ENCODE measurements at regions not wholly inside any gene's neighbourhood (a gene's known extent, or its start where the extent isn't known, plus 50 kb on each side); places are given as distances from the start of the nearest gene placed in this dataset.
A peak's percentile ranks its signal among the peaks of the same experiment; 100 is the strongest.
"Not testable (repeated sequence)": the region's sequence is repeated elsewhere in the genome, so short reads cannot be mapped to it uniquely, and the experiment has no call there.

DNA sequence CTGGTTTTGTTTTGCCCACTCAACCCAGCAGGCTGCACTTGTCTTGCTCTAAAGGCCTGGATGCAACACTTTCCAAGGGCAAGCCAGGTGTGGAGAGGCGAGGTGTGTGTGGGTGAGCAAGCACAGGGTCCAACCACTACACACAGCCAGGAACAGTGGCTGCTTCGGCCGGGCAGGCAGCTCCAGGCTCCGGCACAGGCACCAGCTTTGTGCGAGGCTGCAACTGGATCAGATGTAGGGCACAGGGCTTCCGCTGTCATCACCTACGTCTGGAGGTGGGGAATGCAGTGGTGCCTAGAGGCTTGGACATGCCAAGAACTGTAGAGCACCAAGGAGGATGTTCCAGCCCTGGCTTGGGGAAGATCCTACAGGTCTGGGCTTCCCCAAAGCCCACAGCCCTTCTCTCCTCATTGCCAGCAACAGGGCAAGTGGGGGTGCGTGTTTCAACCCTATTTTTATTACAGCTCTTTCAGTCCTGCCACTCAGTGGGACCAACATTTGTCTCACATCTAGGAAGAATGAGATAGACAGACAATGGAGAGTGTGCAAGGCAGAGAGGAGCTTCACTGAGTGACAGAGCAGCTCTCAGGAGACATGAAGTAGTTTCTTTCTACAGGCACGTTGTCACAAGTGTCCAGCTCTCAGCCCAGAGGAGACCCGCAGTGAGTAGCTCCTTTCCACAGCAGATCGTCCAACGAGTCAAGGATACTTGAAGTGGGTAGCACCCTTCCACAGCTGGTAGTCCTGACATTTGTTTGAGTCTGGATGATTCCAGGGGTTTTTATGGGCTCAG, 622.2 kb downstream of the CDH9 start:
- DNase-seq = no peak

DNA sequence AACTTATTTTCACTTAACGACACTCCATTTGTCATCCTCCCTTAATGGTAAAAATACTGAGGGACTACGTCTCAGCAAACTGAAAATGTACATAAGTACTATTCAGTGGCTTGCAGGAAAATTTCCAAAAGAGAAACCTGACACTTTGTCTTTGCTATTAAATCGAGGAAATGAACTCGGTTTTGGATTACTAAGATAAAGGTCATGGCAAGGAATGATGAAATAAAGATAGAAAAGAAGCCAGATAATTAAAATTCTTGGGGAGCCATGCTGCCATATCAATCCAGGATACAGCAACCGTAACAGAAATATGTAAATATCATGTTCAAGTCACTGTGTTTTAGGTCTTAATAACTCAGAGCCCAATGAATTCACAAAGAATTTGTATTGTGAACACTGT, 647.8 kb downstream of the CDH9 start:
- no peak for DNase-seq

DNA sequence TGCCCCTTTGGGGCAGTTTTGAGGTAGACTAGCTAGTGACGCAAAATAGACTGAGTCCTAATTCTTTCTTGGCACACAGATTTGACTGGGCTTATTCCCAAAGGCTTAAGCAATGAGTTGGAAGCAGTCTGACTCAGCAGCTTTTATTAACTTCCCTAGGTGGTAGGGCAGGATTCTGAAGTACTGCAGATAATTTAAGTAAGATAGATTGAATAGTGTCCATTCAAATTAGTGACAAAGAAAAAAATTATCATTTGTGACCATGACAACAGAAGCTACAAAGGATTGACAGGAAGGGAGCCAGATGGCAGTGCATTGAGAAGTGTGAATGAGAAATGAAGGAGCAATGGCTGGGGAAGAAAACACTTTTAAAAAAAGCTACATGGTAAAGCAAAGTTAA, 649.4 kb downstream of the CDH9 start:
- DNase-seq = no peak

DNA sequence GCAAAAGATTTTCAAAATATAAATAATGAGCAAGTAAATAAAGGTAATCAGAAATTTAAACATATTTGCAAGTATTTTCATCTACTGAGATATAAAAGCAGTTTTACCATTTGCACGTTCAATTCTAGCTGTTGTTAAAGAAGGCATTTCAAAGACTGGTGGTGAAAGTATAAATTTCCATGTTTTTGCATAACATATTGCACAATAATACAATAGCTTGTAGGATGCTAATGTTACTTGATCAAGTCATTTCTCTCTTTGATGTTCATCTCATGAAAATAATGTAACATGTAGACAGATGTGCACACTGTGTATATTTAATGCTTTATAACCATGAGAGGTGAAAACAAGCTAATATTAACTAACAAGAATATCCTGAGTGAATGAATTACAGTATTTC, 651.9 kb downstream of the CDH9 start:
- DNase-seq = no peak

DNA sequence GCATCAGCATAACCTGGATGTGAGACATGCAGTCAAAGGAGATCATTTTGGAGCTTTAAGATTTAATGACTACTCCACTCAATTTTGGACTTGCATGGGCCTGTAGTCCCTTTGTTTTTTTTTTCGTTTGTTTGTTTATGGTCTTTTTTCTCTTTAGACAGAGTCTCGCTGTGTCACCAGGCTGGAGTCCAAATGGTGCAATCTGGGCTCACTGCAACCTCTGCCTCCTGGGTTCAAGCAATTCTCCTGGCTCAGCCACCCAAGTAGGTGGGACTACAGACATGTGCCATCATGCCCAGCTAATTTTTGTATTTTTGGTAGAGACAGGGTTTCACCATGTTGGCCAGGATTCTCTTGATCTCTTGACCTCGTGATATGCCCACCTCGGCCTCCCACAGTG, 673.8 kb downstream of the CDH9 start:
- not testable (repeated sequence) for DNase-seq

DNA sequence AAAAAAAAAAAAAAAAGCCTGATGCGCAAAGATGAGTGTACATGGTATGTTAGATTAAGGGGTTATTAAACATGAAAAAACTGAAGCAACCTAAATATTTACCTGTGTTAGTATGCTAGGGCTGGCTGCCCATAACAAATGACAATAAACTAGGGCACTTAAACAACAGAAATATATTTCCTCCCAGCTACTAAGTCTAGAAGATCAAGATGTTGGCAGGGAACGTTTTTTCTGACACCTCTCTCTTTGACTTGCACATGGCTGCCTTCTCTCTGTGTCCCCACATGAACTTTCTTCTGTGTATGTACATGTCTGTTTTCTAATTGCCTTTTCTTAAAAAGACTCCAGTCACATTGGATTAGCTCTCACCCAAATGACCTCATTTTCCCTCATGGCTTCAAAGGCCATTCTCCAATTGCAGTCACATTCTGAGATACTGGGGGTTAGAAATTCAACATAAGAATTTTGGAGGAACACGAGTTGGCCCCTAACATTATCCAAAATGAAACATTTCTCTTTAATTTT, 694.5 kb downstream of the CDH9 start:
- DNase-seq = no peak

DNA sequence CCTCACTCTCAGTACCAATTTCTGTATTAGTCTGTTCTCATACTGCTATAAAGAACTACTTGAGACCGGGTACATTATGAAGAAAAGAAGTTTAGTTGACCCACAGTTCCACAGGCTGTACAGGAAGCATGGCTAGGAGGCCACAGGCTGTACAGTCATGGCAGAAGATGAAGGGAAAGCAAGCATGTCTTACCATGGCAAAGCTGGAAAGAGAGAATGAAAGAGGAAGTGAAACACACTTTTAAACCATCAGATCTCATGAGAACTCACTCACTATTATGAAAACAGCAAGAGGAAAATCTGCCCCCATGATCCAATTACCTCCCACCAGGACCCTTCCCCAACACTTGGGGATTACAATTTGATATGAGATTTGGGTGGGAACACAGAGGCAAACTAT, 698.8 kb downstream of the CDH9 start:
- DNase-seq = no peak

DNA sequence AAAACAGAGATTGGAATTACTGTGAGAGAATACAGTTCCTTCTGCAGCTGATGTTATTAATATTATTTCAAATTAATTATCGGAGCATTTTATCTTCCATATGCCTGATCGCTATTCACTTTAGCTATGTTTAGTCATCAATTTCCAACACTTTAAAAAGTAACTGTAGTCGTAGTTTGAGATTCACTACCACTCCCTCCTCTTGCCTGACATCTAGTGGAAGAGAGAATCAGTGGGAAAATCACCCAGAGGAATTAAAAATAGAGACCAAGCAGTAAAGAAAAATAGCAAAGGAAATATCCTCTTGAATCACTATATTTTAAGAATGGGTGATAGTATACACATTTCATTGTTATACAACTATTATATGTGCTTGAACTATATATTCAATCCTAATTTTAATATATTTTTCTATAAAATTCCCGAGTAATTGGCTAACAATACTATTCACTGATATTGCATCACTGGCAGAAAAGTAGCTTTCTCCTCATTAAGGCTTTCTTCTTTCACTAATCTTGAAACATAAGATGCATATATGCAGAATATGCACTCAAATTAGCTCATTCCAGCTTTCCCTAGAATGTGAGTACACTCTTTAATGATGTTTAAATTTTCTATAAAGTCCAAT, 708.7 kb downstream of the CDH9 start:
- DNase-seq = peak; percentile 0 to 35 (median 5)

DNA sequence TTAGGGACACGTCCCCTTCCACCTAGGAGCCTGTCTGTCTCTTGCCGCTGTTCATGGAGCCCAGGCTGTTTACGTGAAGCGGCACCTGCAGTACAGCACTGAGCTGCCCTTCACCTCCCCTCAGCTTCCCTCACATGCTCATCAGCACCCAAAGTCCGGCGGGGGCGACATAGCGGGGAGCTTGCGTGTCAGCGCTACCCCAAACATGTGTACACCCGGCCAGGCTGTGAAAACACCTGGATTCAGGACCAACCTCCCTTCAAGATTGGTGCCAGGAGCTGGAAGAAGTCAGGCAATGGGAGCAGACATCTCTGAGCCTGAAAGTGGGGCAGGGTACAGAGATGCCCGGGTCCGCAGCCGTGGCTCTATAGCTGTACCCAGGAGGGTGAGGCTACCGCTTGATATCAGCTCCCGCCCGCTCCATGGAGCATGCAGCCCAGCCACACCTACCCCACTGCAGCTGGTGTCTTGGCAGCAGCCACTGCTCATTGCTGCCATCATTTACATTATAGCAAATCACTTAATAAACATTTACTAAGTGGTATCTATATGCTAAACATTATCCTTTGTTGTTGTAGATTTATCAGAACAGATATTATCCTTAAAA, 712.1 kb downstream of the CDH9 start:
- no peak for DNase-seq

DNA sequence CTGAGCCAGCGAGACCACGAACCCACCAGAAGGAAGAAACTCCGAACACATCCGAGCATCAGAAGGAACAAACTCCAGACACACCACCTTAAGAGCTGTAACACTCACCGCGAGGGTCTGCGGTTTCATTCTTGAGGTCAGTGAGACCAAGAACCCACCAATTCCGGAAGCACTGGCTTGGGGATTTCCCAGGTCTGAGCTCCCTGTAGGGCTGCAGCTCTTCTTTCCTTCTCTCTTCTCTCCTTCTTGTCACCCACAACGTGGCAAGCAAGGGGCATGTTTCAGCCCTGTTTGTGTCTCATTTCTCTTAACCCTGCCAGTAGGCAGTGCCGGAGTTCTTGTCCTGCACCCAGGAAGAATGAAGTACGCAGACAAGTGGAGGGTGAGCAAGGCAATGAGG, 713.0 kb downstream of the CDH9 start:
- DNase-seq = not testable (repeated sequence)

DNA sequence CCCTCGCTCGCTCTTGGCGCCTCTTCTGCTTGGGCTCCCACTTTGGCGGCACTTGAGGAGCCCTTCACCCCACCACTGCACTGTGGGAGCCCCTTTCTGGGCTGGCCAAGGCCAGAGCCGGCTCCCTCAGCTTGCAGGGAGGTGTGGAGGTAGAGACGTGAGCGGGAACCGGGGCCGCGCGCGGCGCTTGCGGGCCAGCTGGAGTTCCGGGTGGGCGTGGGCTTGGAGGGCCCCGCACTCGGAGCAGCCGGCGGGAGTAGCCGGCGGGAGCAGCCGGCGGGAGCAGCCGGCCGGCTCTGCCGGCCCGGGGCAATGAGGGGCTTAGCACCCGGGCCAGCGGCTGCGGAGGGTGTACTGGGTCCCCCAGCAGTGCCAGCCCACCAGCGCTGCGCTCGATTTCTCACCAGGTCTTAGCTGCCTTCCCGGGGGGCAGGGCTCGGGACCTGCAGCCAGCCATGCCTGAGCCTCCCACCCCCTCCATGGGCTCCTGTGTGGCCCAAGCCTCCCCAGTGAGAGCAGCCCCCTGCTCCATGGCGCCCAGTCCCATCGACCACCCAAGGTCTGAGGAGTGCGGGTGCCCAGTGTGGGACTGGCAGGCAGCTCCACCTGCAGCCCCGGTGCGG, 714.0 kb downstream of the CDH9 start:
- not testable (repeated sequence) for DNase-seq

DNA sequence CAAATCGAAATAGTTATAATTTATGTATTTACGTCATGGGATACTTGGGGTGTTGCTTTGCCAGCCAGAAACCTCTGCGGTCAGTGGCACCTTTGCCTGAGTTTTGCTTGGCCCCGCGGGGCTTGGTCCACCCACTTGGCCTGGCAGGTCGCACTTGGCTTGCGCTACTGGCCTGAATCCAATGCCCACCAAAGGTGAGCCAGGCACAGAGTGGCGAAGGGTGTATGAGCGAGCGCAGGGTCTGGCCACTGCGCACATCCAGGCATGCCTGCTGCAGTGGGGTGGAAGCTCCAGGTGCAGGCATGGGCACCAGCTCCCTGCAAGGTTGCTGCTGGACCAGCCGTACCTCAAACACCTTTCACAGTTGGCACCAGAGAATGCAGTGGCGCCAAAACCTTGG, 714.6 kb downstream of the CDH9 start:
- DNase-seq = no peak

DNA sequence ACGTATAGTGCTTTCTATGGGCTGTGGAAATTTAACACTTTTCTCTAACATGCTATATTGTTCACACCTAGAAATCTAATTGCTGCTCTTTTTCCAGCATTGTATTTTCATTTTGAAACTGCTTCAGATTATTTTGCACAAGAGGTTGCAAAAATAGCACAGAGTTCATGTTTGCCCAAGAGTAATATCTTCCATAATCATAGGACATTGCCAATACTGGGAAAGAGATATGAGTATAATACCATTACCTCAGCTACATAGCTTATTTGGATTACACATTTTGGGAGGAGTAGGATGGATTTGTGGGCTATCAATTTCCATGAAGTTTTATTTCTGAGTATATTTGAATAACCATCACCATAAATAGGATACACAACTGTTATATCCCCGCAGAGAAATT, 717.1 kb downstream of the CDH9 start:
- DNase-seq = peak in 1 of 3 donors; percentile 8

DNA sequence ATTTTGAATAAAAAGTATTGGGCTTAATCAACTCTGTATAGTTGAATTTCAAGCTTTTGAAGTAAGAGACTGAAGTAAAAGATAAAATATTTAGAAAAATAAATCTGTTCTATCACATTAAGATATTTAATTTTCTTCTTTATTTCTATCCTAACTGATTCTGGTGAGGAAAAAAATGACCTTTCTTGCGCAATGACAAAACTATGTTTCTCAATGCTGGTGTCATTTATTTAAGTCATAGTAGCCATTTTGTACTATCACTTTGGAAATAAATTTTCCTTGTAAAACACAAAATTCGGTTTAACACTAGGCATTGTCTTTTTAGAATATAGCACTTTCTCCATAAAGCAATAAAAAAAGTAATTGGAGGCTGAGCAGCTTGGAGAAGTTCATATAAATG, 728.0 kb downstream of the CDH9 start:
- no peak for DNase-seq

DNA sequence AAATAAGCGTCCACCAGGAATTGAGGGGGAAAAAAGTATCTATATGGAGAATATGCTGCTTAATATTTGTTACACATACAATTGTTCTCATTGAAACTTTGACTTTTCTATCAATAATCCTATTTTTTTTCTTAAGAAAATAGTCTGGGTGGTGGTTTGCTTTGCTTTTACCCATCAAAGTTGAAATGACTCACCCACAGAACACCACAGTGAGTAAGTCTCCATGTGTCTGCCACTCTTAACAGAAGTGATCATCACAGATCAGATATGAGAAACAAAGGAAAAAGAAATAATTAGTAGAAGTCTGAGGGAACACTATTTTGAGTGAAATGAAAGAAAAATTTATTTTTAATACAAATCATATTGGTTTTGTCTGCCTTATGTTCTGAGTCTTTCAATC, 742.8 kb downstream of the CDH9 start:
- no peak for DNase-seq

DNA sequence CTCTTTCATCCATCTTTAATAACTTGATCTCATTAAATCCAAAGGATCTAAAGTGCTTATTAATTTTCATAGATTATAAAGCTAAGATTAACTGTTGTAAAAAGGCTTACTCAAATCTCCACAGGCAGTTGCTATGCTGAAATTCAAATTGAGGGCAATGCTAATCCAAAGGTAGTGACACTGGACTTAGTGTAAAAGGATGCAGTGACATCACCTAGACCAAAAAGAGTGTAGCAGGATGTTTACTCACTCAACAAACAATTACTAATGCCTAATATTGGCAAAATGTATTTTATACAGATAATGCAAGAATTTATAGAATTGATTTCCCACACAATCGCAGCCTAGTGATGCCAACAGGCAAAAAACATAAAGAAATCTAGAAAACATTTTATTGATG, 756.2 kb downstream of the CDH9 start:
- DNase-seq = no peak

DNA sequence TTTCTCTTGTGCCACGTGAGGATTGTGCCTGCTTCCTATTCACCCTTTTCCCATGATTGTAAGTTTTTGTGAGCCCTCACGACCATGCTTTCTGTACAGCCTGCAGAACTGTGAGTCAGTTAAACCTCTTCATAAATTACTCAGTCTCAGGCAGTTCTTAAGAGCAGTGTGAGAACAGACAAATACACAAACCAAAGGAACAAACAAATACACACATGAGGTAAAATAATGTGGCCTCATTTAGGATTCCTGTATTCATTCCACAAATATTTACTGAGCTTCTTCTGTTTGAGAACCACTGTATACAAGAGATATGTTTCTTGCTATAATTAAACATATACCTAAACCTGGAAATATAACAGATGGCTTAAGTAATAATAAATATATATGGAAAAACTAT, 760.3 kb downstream of the CDH9 start:
- DNase-seq = no peak

DNA sequence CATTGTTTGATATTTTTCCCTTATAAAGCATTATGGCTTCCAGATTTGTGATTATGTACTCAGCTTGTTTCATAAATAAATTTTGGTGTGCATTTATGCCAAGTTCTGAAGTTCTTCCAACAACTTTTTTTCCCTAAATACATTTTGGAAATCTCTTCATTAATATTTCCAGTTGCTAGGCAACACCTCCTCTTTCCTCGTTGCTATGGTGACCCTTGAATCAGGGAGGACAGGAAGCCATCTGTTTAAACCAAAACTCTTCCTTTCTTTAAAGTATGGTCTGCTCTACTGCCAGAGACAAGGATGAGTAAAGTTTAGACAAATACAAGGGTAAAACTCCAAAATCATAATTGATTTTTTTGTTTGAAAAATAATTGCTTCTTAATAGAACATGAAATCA, 779.3 kb downstream of the CDH9 start:
- DNase-seq = no peak

DNA sequence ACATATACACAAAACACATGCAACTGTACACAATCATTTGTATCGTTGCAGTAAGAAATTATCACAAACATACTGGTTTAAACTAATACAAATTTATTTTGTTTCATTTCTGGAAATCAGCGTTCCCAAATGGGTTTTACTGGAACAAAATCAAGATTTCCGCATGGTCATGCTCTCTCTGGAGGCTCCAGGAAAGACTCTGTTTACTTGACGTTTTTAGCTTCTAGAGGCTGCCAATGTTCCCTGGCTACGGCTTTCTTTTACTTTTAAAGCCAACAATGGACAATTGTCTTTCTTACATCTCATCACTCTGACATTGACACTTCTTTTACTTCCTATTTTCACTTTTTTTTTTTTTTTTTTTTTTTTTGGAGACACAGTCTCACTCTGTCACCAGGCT, 793.1 kb downstream of the CDH9 start:
- peak; percentile 35 to 72 (median 43) for DNase-seq

DNA sequence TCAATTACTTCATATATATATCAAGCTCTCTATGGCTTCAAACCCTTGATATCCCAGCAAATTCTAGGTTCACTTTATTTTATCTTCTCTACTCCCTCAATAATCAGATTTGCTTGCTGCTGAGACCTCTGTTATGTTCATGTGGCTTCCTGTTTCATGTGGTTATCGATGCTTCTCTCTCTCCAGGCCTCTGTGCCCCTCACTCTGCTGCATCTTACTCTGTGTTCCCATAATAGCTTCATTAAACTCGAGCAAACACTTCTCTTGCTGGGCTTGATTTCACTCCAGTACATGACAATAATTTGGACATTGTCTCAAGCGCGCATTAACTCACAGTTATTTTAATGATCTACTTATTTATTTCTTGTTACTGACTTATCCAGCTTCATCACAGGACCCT, 798.8 kb downstream of the CDH9 start:
- DNase-seq = no peak

DNA sequence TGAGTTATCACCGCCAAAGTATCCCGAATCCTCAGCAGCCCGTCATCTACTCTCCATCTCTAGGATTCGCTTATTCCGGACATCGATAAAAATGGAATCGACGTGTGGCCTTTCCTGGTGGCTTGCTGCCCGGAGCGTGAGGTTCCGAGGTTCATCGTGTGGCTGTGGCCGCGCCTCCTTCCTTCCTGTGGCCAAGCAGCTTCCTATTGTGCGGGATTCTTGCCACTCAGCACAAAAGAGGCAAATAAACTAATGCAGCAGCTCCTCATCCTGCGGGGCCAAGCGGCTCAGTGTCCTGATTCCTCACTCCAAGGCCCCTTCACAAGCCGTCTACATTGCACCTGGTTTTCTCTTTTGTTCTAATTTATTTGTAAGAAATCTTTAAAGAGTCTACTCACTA, 800.9 kb downstream of the CDH9 start:
- DNase-seq = no peak

DNA sequence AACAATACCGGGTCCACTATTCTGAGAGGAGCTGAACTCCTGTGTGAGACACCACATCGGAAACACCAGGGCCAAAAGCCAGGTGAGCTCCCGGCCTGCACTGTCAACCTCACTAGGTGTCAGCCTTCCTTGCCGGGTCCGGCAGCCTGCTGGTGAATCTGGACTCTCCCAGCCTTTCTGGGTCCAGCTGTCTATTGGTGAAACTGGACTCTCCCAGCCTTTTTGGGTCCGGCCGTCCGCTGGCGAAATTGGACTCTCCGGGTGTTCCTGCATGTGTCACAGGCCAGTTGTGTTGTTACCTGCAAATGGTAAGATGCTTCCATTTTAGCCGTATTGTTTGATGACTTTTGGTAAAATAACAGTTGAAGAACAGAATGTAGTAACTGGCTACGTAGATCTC, 801.5 kb downstream of the CDH9 start:
- no peak for DNase-seq

DNA sequence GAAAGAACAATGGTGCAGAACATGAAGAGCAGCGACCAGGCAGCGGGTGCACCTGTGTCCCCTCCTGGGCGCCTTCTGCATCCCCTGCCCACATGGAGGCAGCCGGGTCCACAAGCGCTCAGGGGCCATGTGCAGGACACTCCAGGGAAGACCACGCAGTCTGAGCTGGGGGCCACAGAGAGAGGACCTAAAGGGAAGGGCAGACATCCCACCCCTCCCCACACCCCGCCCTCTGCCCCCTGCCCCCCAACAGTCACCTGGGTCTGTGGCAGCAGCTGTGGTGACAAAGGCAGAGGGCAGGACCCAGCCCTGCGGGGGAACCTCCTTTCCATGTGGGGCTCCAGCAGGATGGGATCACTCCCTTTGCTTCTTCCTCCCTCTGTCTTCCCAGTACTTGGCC, 805.7 kb downstream of the CDH9 start:
- no peak for DNase-seq
